Chondrocyte (in vitro differentiated cells): ENCODE measurements at regions not wholly inside any gene's neighbourhood (a gene's known extent, or its start where the extent isn't known, plus 50 kb on each side); places are given as distances from the start of the nearest gene placed in this dataset.
"Not testable (repeated sequence)": the region's sequence is repeated elsewhere in the genome, so short reads cannot be mapped to it uniquely, and the experiment has no call there.

ENCODE experiments used
- DNase-seq: peaks from one replicate; pipeline ENCODE4 v3.0.0; 2021; ENCODE audit warnings: mixed read lengths, low spot score
- H3K27ac Mint-ChIP-seq: one replicate; pipeline ENCODE4 v1.8.0; 2021; ENCODE audit warnings: mild to moderate bottlenecking, moderate library complexity, mixed read lengths; ENCODE audit not compliant: unreplicated experiment
- H3K27me3 Mint-ChIP-seq: 2 replicates; pipeline ENCODE4 v1.8.0; 2021; ENCODE audit warnings: low read depth, mixed read lengths
- H3K36me3 Mint-ChIP-seq: 2 replicates; pipeline ENCODE4 v1.8.0; 2021; ENCODE audit warnings: low read depth, mixed read lengths
- H3K4me1 Mint-ChIP-seq: 2 replicates; pipeline ENCODE4 v1.8.0; 2021; ENCODE audit warnings: low read depth, mild to moderate bottlenecking, mixed read lengths
- H3K4me3 Mint-ChIP-seq: one replicate; pipeline ENCODE4 v1.8.0; 2021; ENCODE audit warnings: mild to moderate bottlenecking, moderate library complexity, mixed read lengths; ENCODE audit not compliant: unreplicated experiment
- H3K9me3 Mint-ChIP-seq: 2 replicates; pipeline ENCODE4 v1.8.0; 2021; ENCODE audit warnings: low read depth, mixed read lengths
- TF ChIP-seq, protein P1 (sequence below): fragments of 200-600 bp; sonication (generic); IDR thresholded peaks from 2 replicates; pipeline ENCODE4 v1.5.0; 2021; ENCODE audit warnings: antibody characterized with exemption, mild to moderate bottlenecking, moderate library complexity

- H3K9me3 Mint-ChIP-seq: peaks cover 2% of the 10 kb centered on the region
- H3K4me3 Mint-ChIP-seq: no peak overlapping the region
- H3K27me3 Mint-ChIP-seq: peaks cover 4% of the 10 kb centered on the region
- H3K27ac Mint-ChIP-seq: no peak overlapping the region
- no peak for DNase-seq
- peaks cover 10% of the 10 kb centered on the region for H3K4me1 Mint-ChIP-seq
- no peaks in the 10 kb centered on the region for H3K36me3 Mint-ChIP-seq
- TF ChIP-seq, protein P1, sequence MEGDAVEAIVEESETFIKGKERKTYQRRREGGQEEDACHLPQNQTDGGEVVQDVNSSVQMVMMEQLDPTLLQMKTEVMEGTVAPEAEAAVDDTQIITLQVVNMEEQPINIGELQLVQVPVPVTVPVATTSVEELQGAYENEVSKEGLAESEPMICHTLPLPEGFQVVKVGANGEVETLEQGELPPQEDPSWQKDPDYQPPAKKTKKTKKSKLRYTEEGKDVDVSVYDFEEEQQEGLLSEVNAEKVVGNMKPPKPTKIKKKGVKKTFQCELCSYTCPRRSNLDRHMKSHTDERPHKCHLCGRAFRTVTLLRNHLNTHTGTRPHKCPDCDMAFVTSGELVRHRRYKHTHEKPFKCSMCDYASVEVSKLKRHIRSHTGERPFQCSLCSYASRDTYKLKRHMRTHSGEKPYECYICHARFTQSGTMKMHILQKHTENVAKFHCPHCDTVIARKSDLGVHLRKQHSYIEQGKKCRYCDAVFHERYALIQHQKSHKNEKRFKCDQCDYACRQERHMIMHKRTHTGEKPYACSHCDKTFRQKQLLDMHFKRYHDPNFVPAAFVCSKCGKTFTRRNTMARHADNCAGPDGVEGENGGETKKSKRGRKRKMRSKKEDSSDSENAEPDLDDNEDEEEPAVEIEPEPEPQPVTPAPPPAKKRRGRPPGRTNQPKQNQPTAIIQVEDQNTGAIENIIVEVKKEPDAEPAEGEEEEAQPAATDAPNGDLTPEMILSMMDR: no peak
Measured at GRCh38 chr6:150496629-150497028, 103.1 kb upstream of the PLEKHG1 start.

- H3K27ac Mint-ChIP-seq: no peak overlapping the region
- TF ChIP-seq, protein P1: no peak
- peaks cover 4% of the 10 kb centered on the region for H3K27me3 Mint-ChIP-seq
- H3K4me1 Mint-ChIP-seq: no peaks in the 10 kb centered on the region
- DNase-seq: no peak
- H3K9me3 Mint-ChIP-seq: no peaks in the 10 kb centered on the region
- H3K36me3 Mint-ChIP-seq: no peaks in the 10 kb centered on the region
- H3K4me3 Mint-ChIP-seq: no peak overlapping the region
Measured at GRCh38 chr6:150499882-150500312, 99.8 kb upstream of the PLEKHG1 start.

DNA sequence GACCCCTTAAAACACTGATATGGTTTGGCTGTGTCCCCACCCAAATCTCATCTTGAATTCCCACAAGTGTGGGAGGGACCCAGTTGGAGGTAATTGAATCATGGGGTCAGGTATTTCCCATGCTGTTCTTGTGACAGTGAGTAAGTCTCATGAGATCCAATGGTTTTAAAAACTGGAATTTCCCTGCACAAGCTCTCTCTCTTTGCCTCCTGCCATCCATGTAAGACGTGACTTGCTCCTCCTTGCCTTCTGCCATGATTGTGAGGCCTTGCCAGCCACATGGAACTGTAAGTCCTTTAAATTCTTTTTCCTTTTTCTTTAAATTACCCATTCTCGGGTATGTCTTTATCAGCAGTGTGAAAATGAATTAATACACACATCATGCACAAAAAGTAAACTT is 99.1 kb upstream of the PLEKHG1 start:
- DNase-seq, H3K4me3 Mint-ChIP-seq, H3K9me3 Mint-ChIP-seq, H3K36me3 Mint-ChIP-seq, H3K4me1 Mint-ChIP-seq, H3K27ac Mint-ChIP-seq, H3K27me3 Mint-ChIP-seq: not testable (repeated sequence)

GRCh38 chr6:150503041-150503440 is 96.6 kb upstream of the PLEKHG1 start:
- Mint-ChIP-seq H3K27ac (no peak overlapping the region), H3K27me3 (peaks cover 4% of the 10 kb centered on the region), H3K9me3 (no peaks in the 10 kb centered on the region), H3K36me3 (no peaks in the 10 kb centered on the region), H3K4me1 (no peaks in the 10 kb centered on the region), H3K4me3 (no peak overlapping the region)
- no peak for DNase-seq
- TF ChIP-seq, protein P1: no peak

DNA sequence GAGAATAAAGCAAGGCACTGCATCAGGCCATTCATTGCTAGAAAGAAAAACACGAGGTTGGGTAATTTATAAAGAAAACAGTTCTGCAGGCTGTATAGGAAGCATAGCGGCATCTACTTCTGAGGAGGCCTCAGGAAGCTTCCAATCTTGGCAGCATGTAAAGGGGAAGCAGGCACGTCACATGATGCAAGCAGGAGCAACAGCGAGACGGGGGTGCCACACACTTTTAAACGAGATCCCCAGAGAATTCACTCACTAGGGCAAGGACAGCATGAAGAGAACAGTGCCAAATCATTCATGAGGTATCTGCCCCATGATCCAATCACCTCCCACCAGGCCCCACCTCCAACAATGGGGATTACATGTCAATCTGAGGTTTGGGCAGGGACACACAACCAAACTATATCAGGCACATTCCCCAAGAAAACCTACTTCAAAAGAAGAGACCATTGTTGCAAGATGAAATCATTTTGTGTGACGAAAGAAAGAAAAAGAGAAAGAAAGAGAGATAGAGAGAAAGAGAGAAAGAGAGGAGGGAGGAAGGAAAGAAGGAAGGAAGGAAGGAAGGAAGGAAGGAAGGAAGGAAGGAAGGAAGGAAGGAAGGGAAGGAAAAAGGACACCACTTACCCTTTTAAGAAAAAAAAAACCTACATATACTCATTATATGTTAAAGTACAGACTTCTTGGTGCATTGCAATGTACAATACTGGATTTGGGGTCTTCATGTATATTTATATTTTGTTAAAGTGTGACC is 95.9 kb upstream of the PLEKHG1 start:
- Mint-ChIP-seq H3K27me3 (peaks cover 1% of the 10 kb centered on the region), H3K36me3 (no peaks in the 10 kb centered on the region), H3K9me3 (no peaks in the 10 kb centered on the region), H3K4me1 (no peaks in the 10 kb centered on the region), H3K4me3 (no peak overlapping the region), H3K27ac (no peak overlapping the region)
- DNase-seq: no peak
- TF ChIP-seq, protein P1: no peak

DNA sequence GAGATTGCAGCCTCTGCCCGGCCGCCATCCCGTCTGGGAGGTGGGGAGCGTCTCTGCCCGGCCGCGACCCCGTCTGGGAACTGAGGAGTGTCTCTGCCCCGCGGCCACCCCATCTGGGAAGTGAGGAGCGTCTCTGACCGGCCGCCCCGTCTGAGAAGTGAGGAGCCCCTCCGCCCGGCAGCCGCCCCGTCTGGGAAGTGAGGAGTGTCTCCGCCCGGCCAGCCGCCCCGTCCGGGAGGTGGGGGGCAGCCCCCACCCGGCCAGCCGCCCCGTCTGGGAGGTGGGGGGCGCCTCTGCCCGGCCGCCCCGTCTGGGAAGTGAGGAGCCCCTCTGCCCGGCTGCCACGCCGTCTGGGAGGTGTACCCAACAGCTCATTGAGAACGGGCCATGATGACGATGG is 92.3 kb upstream of the PLEKHG1 start:
- not testable (repeated sequence) for H3K9me3 Mint-ChIP-seq, H3K4me3 Mint-ChIP-seq, H3K4me1 Mint-ChIP-seq, H3K36me3 Mint-ChIP-seq, DNase-seq, H3K27me3 Mint-ChIP-seq, H3K27ac Mint-ChIP-seq
